ENCODE measurements at regions not wholly inside any gene's neighbourhood (a gene's known extent, or its start where the extent isn't known, plus 50 kb on each side); places are given as distances from the start of the nearest gene placed in this dataset.

DNA sequence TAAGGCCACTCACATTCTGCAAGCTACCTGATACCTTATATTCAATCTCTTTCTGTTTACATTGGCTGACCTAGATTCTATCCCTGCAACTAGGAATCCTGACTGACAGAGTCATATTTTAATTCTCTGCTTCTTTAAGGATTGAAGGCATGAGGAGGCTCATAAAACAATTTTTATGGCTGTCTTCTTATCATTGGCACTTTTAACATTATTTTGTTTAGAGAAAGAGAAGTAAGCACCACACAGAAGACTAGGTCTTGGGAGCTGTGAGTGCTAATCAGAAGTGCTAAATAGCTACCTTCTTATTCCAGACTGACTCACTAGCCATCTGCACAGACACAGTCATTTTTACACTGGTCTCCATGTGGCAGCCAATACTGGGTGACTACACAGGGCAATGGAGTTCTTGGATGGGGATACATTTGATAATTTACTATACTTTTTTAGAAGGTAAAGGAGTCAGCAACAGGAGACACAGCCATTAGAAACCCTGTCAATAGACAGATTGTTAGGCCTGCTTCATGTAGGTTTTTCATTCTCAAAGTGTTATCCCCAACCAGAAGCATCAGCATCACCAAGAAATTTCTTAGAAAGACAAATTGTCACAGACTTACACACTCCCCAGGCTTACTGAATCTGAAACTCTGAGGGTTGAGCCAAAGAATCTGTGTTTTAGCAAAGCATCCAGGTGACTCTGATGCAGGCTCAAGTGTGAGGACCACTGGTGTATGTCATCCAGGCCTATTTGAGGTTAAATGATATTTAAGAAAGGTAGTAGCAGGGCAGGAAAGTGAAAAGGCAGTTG, 214.1 kb downstream of the DUSP6 start:
- TF ChIP-seq, protein P1, sequence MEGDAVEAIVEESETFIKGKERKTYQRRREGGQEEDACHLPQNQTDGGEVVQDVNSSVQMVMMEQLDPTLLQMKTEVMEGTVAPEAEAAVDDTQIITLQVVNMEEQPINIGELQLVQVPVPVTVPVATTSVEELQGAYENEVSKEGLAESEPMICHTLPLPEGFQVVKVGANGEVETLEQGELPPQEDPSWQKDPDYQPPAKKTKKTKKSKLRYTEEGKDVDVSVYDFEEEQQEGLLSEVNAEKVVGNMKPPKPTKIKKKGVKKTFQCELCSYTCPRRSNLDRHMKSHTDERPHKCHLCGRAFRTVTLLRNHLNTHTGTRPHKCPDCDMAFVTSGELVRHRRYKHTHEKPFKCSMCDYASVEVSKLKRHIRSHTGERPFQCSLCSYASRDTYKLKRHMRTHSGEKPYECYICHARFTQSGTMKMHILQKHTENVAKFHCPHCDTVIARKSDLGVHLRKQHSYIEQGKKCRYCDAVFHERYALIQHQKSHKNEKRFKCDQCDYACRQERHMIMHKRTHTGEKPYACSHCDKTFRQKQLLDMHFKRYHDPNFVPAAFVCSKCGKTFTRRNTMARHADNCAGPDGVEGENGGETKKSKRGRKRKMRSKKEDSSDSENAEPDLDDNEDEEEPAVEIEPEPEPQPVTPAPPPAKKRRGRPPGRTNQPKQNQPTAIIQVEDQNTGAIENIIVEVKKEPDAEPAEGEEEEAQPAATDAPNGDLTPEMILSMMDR (IDR thresholded peaks at IDR 0.05 in 4 of 5, conservative IDR thresholded peaks at IDR 0.05 in 1 of 5): no peak
- TF ChIP-seq POLR2A (IDR thresholded peaks at IDR 0.05): no peak
